ENCODE measurements at regions not wholly inside any gene's neighbourhood (a gene's known extent, or its start where the extent isn't known, plus 50 kb on each side); places are given as distances from the start of the nearest gene placed in this dataset.

- TF ChIP-seq CEBPB (IDR thresholded peaks at IDR 0.05; ENCODE audit: low read depth) (no peak), CTCF (IDR thresholded peaks at IDR 0.05 in 2 of 3, conservative IDR thresholded peaks at IDR 0.05 in 1 of 3; ENCODE audit: borderline replicate concordance in 1 of 3, insufficient read depth in 1 of 3, low read depth in 2 of 3, low read length in 2 of 3) (no peak), ATF3 (IDR thresholded peaks at IDR 0.05) (no peak)
Observed at GRCh38 chr12:13304924-13305323, 108.4 kb downstream of the EMP1 start.

Measured in HCT116 (cell line).